Gastroesophageal sphincter (tissue), 3 donors: ENCODE measurements at regions not wholly inside any gene's neighbourhood (a gene's known extent, or its start where the extent isn't known, plus 50 kb on each side); places are given as distances from the start of the nearest gene placed in this dataset.

Experiments used
- CTCF ChIP-seq, 4 experiments: fragments of 200-600 bp in 2 of 4; fragments of 450-650 bp in 2 of 4; sonication (generic) in 1 of 4; IDR thresholded peaks; one replicate each; pipeline ENCODE4 v1.5.1; 2017 to 2019; ENCODE audit warnings: antibody characterized with exemption in 4 of 4, mild to moderate bottlenecking in 2 of 4, moderate library complexity in 2 of 4
- EP300 ChIP-seq: sonication (generic); formaldehyde crosslinking; IDR thresholded peaks from one replicate; pipeline ENCODE4 v1.6.1; 2017; ENCODE audit warnings: antibody characterized with exemption, mild to moderate bottlenecking

GRCh38 chr6:66865771-66866170, 1158.7 kb upstream of the EYS start:
- no peak for TF ChIP-seq CTCF (IDR thresholded peaks at IDR 0.05)
- TF ChIP-seq EP300 = no peak
